PFSK-1 (cell line): ENCODE measurements at regions not wholly inside any gene's neighbourhood (a gene's known extent, or its start where the extent isn't known, plus 50 kb on each side); places are given as distances from the start of the nearest gene placed in this dataset.

Source experiments
- FOXP2 ChIP-seq: optimal IDR thresholded peaks from 2 replicates; pipeline ENCODE3; 2011; ENCODE audit warnings: borderline replicate concordance, control low read depth, inconsistent platforms; ENCODE audit not compliant: insufficient read depth; ENCODE audit errors: extremely low read length, extremely low read depth
- POLR2AphosphoS5 ChIP-seq: IDR thresholded peaks from 2 replicates; pipeline ENCODE4 v1.6.1; 2012; ENCODE audit warnings: low read depth, mild to moderate bottlenecking, control low read depth, low read length, moderate library complexity
- REST ChIP-seq, 2 experiments: IDR thresholded peaks; 2 replicates each; pipeline versions ENCODE4 v1.6.1 to v1.8.0; 2011 to 2012; ENCODE audit warnings: low read depth in 2 of 2, low read length in 2 of 2, control low read depth in 1 of 2, inconsistent platforms in 1 of 2, mild to moderate bottlenecking in 1 of 2, moderate library complexity in 1 of 2; ENCODE audit not compliant: insufficient read depth in 1 of 2
- SIN3A ChIP-seq: IDR thresholded peaks from 2 replicates; pipeline ENCODE4 v1.6.1; 2012; ENCODE audit warnings: mild to moderate bottlenecking, low read length, moderate library complexity, borderline replicate concordance; ENCODE audit not compliant: insufficient read depth
- TAF1 ChIP-seq: IDR thresholded peaks from 2 replicates; pipeline ENCODE4 v1.6.1; 2012; ENCODE audit warnings: low read length, control low read depth, borderline replicate concordance; ENCODE audit not compliant: insufficient read depth

DNA sequence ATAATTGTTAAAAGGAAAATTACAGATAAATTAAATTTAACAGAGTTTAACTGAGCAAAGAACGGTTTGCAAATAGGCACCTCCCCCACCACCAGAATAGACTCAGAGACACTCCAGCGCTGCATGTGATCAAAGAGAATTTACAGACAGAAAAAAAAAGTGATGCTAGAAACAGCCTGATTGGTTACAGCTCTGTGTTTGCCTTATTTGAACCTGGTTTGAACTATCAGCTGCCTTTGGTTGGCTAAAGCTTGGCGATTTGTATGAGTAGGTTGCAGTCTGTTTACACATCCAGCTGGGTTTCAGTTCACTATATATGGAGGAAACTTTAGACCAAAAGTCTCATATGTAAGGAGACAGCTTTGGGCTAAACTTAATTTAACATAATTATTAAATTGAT is 249.1 kb downstream of the ENC1 start:
- TF ChIP-seq FOXP2, result no peak
- no peak for TF ChIP-seq TAF1
- TF ChIP-seq REST (IDR thresholded peaks at IDR 0.05; ENCODE audit: insufficient read depth in 1 of 2, low read depth in 2 of 2, low read length in 2 of 2), result no peak
- no peak for TF ChIP-seq SIN3A
- TF ChIP-seq POLR2AphosphoS5, result no peak

- TF ChIP-seq REST (IDR thresholded peaks at IDR 0.05; ENCODE audit: insufficient read depth in 1 of 2, low read depth in 2 of 2, low read length in 2 of 2), result peak in 1 of 2 experiments; percentile 77; a peak in 2 of 4 replicates
- TF ChIP-seq SIN3A, result no peak
Measured at GRCh38 chr5:74390822-74391221, 249.7 kb downstream of the ENC1 start.

GRCh38 chr5:74390306-74390637 is 250.3 kb downstream of the ENC1 start:
- no peak for TF ChIP-seq SIN3A
- TF ChIP-seq REST (IDR thresholded peaks at IDR 0.05; ENCODE audit: insufficient read depth in 1 of 2, low read depth in 2 of 2, low read length in 2 of 2), result no peak
- no peak for TF ChIP-seq FOXP2
- no peak for TF ChIP-seq TAF1
- TF ChIP-seq POLR2AphosphoS5, result no peak

GRCh38 chr5:74389531-74390305 is 250.8 kb downstream of the ENC1 start:
- TF ChIP-seq FOXP2, result no peak
- no peak for TF ChIP-seq REST (IDR thresholded peaks at IDR 0.05; ENCODE audit: insufficient read depth in 1 of 2, low read depth in 2 of 2, low read length in 2 of 2)
- no peak for TF ChIP-seq TAF1
- TF ChIP-seq SIN3A, result no peak
- TF ChIP-seq POLR2AphosphoS5, result no peak
